Neural progenitor cell (in vitro differentiated cells): ENCODE measurements at regions not wholly inside any gene's neighbourhood (a gene's known extent, or its start where the extent isn't known, plus 50 kb on each side); places are given as distances from the start of the nearest gene placed in this dataset.

Experiments used
- CTCF ChIP-seq: fragments of 200-600 bp; sonication (generic); IDR thresholded peaks from 2 replicates; pipeline ENCODE4 v1.5.1; 2017; ENCODE audit warnings: antibody characterized with exemption, mild to moderate bottlenecking
- EZH2 ChIP-seq: fragments of 200-600 bp; sonication (generic); IDR thresholded peaks from 2 replicates; pipeline ENCODE4 v1.6.1; 2017; ENCODE audit warnings: antibody characterized with exemption, mild to moderate bottlenecking, moderate library complexity

- TF ChIP-seq CTCF (no peak), EZH2 (no peak)
Measured at GRCh38 chr6:4632421-4632820, 143.8 kb upstream of the CDYL start.
